CD14-positive monocyte (primary cell): ENCODE measurements at regions not wholly inside any gene's neighbourhood (a gene's known extent, or its start where the extent isn't known, plus 50 kb on each side); places are given as distances from the start of the nearest gene placed in this dataset.
"Not testable (repeated sequence)": the region's sequence is repeated elsewhere in the genome, so short reads cannot be mapped to it uniquely, and the experiment has no call there.

ENCODE experiments used
- DNase-seq, 3 donors: peaks; one replicate each; pipeline ENCODE4 v3.0.0-alpha.2; 2011 to 2022
- H2AFZ ChIP-seq: 2 replicates; pipeline ENCODE4 v1.6.0; 2012; ENCODE audit warnings: mild to moderate bottlenecking, low read depth, low read length, inconsistent platforms; ENCODE audit not compliant: insufficient read depth, poor library complexity, severe bottlenecking
- H3K27ac ChIP-seq, 2 donors: 1 replicate in 1 of 2; 2 replicates in 1 of 2; pipeline ENCODE4 v1.5.1; 2012 to 2013; ENCODE audit warnings: low read length in 2 of 2, control low read depth in 1 of 2, inconsistent platforms in 1 of 2, low read depth in 1 of 2, mild to moderate bottlenecking in 1 of 2
- H3K27me3 ChIP-seq, 2 donors: one replicate each; pipeline versions ENCODE4 v1.6.0 to v1.6.1; 2011 to 2013; ENCODE audit warnings: low read length in 2 of 2; ENCODE audit not compliant: control insufficient read depth in 2 of 2, insufficient read depth in 2 of 2
- H3K36me3 ChIP-seq, 2 donors: replicated peaks in 1 of 2; 1 replicate in 1 of 2; 2 replicates in 1 of 2; pipeline versions ENCODE4 v1.5.1 to v1.6.1; 2012 to 2013; ENCODE audit warnings: low read length in 2 of 2, control low read depth in 1 of 2, inconsistent platforms in 1 of 2, mild to moderate bottlenecking in 1 of 2; ENCODE audit not compliant: insufficient read depth in 2 of 2, control insufficient read depth in 1 of 2
- H3K4me1 ChIP-seq, 2 donors: 1 replicate in 1 of 2; 2 replicates in 1 of 2; pipeline versions ENCODE4 v1.5.1 to v1.6.1; 2012 to 2013; ENCODE audit warnings: low read length in 2 of 2, control low read depth in 1 of 2, inconsistent platforms in 1 of 2, mild to moderate bottlenecking in 1 of 2, moderate library complexity in 1 of 2; ENCODE audit not compliant: insufficient read depth in 2 of 2, control insufficient read depth in 1 of 2
- H3K4me2 ChIP-seq: replicated peaks from 2 replicates; pipeline ENCODE3; 2012; ENCODE audit warnings: low read length, moderate library complexity, mild to moderate bottlenecking; ENCODE audit not compliant: poor library complexity, severe bottlenecking; ENCODE audit errors: extremely low read depth
- H3K4me3 ChIP-seq, 3 experiments: fragments of 200-600 bp in 1 of 3; sonication (generic) in 1 of 3; replicated peaks in 1 of 3; 1 replicate in 2 of 3; 2 replicates in 1 of 3; pipeline ENCODE4 v1.5.1; 2011 to 2013; ENCODE audit warnings: low read length in 3 of 3, mild to moderate bottlenecking in 3 of 3, control low read depth in 2 of 3, low read depth in 2 of 3, inconsistent platforms in 1 of 3, moderate library complexity in 1 of 3
- H3K79me2 ChIP-seq: 2 replicates; pipeline ENCODE4 v1.6.0; 2012; ENCODE audit warnings: mild to moderate bottlenecking, control low read depth, inconsistent platforms, low read length, moderate library complexity; ENCODE audit not compliant: insufficient read depth
- H3K9ac ChIP-seq: 2 replicates; pipeline ENCODE4 v1.6.0; 2017; ENCODE audit warnings: low read length, mild to moderate bottlenecking; ENCODE audit not compliant: insufficient read depth, poor library complexity, severe bottlenecking
- H3K9me3 ChIP-seq, 2 donors: replicated peaks in 1 of 2; 1 replicate in 1 of 2; 2 replicates in 1 of 2; pipeline versions ENCODE4 v1.5.1 to v1.6.1; 2012 to 2013; ENCODE audit warnings: low read length in 2 of 2, control low read depth in 1 of 2; ENCODE audit not compliant: control insufficient read depth in 1 of 2, insufficient read depth in 1 of 2
- H4K20me1 ChIP-seq: 2 replicates; pipeline ENCODE4 v1.6.0; 2012; ENCODE audit warnings: mild to moderate bottlenecking, low read length, control low read depth, moderate library complexity; ENCODE audit not compliant: insufficient read depth
- H3K27ac Mint-ChIP-seq, 7 donors: one replicate each; pipeline ENCODE4 v1.8.0; 2020; ENCODE audit warnings: mild to moderate bottlenecking in 7 of 7, mixed read lengths in 7 of 7, moderate library complexity in 6 of 7, inconsistent platforms in 2 of 7
- H3K27me3 Mint-ChIP-seq, 3 donors: one replicate each; pipeline ENCODE4 v1.8.0; 2021 to 2022; ENCODE audit warnings: low read depth in 3 of 3, mild to moderate bottlenecking in 3 of 3, mixed read lengths in 3 of 3, moderate library complexity in 3 of 3, inconsistent platforms in 1 of 3
- H3K36me3 Mint-ChIP-seq, 2 donors: one replicate each; pipeline ENCODE4 v1.8.0; 2020; ENCODE audit warnings: mixed read lengths in 2 of 2, inconsistent platforms in 1 of 2, mild to moderate bottlenecking in 1 of 2
- H3K4me1 Mint-ChIP-seq: one replicate; pipeline ENCODE4 v1.8.0; 2020; ENCODE audit warnings: mild to moderate bottlenecking, mixed read lengths
- H3K4me3 Mint-ChIP-seq, 2 donors: one replicate each; pipeline ENCODE4 v1.8.0; 2020; ENCODE audit warnings: mild to moderate bottlenecking in 2 of 2, mixed read lengths in 2 of 2, moderate library complexity in 1 of 2
- H3K9me3 Mint-ChIP-seq, 7 donors: one replicate each; pipeline ENCODE4 v1.8.0; 2020 to 2022; ENCODE audit warnings: mixed read lengths in 7 of 7, mild to moderate bottlenecking in 6 of 7, moderate library complexity in 6 of 7, inconsistent platforms in 2 of 7
- WGBS: methylation state at CpG from one replicate; pipeline ENCODE4 v1.1.5; 2013; ENCODE audit warnings: missing lambda C conversion rate; ENCODE audit not compliant: insufficient coverage; 5-methylcytosine and 5-hydroxymethylcytosine counted together
- intact Hi-C, 2 donors: fragments of 100-400 bp; cut with micrococcal nuclease; formaldehyde crosslinking; loops; one replicate each; pipeline versions ENCODE4 v1.15.0 to v1.15.1; 2023
- TF ChIP-seq, protein P1 (sequence below): fragments of 200-600 bp; IDR thresholded peaks from one replicate; pipeline ENCODE4 v1.8.0; 2022; ENCODE audit warnings: antibody characterized with exemption, mild to moderate bottlenecking

GRCh38 chr3:35141406-35141805 lies 497.9 kb upstream of the ARPP21 start:
- Mint-ChIP-seq H3K4me1 (no peaks in the 10 kb centered on the region), H3K4me3 (no peak overlapping the region), H3K27me3 (no peaks in the 10 kb centered on the region), H3K36me3 (no peaks in the 10 kb centered on the region), H3K27ac (no peak overlapping the region), H3K9me3 (peaks cover 0 to 11% (median 4%) of the 10 kb centered on the region in 7 donors)
- Histone ChIP-seq H3K79me2 (no peaks in the 10 kb centered on the region), H3K36me3 (no peaks in the 10 kb centered on the region), H3K27ac (no peak overlapping the region), H3K4me1 (no peaks in the 10 kb centered on the region), H3K4me3 (no peak overlapping the region), H3K9me3 (peaks cover 6 to 16% of the 10 kb centered on the region in 2 donors), H3K9ac (no peak overlapping the region), H3K4me2 (no peak overlapping the region), H3K27me3 (no peaks in the 10 kb centered on the region), H4K20me1 (no peaks in the 10 kb centered on the region), H2AFZ (no peak overlapping the region)
- WGBS: 100% methylated on average over 2 of the region's 4 CpGs
- intact Hi-C loops: no loop called here
- no peak for DNase-seq
- TF ChIP-seq, protein P1, sequence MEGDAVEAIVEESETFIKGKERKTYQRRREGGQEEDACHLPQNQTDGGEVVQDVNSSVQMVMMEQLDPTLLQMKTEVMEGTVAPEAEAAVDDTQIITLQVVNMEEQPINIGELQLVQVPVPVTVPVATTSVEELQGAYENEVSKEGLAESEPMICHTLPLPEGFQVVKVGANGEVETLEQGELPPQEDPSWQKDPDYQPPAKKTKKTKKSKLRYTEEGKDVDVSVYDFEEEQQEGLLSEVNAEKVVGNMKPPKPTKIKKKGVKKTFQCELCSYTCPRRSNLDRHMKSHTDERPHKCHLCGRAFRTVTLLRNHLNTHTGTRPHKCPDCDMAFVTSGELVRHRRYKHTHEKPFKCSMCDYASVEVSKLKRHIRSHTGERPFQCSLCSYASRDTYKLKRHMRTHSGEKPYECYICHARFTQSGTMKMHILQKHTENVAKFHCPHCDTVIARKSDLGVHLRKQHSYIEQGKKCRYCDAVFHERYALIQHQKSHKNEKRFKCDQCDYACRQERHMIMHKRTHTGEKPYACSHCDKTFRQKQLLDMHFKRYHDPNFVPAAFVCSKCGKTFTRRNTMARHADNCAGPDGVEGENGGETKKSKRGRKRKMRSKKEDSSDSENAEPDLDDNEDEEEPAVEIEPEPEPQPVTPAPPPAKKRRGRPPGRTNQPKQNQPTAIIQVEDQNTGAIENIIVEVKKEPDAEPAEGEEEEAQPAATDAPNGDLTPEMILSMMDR: no peak

- Mint-ChIP-seq H3K4me3 (no peak overlapping the region), H3K27me3 (no peaks in the 10 kb centered on the region), H3K9me3 (peaks cover 0 to 9% (median 7%) of the 10 kb centered on the region in 7 donors), H3K36me3 (no peaks in the 10 kb centered on the region), H3K27ac (no peak overlapping the region), H3K4me1 (no peaks in the 10 kb centered on the region)
- Histone ChIP-seq H3K27me3 (no peaks in the 10 kb centered on the region), H3K4me2 (no peak overlapping the region), H3K4me3 (no peak overlapping the region), H3K27ac (no peak overlapping the region), H3K4me1 (no peaks in the 10 kb centered on the region), H2AFZ (no peak overlapping the region), H3K9ac (no peak overlapping the region), H3K9me3 (peaks cover 6 to 16% of the 10 kb centered on the region in 2 donors), H3K36me3 (no peaks in the 10 kb centered on the region), H3K79me2 (no peaks in the 10 kb centered on the region), H4K20me1 (no peaks in the 10 kb centered on the region)
- intact Hi-C loops: no loop called here
- DNase-seq: no peak
- TF ChIP-seq, protein P1: no peak
Observed at GRCh38 chr3:35144011-35144410, 495.3 kb upstream of the ARPP21 start.

- H3K27me3 Mint-ChIP-seq, H3K79me2 ChIP-seq, H3K36me3 Mint-ChIP-seq, H3K27ac ChIP-seq, H3K4me1 Mint-ChIP-seq, H3K36me3 ChIP-seq, DNase-seq, H4K20me1 ChIP-seq, intact Hi-C loops, H3K4me3 Mint-ChIP-seq, H3K4me3 ChIP-seq, H3K27ac Mint-ChIP-seq, H3K9ac ChIP-seq, H3K27me3 ChIP-seq, H2AFZ ChIP-seq, H3K4me2 ChIP-seq, H3K4me1 ChIP-seq: not testable (repeated sequence)
- WGBS: 82% methylated on average over 9 of the region's 10 CpGs
- peaks cover 5 to 15% of the 10 kb centered on the region in 2 donors for H3K9me3 ChIP-seq
- H3K9me3 Mint-ChIP-seq: peaks cover 0 to 12% (median 5%) of the 10 kb centered on the region in 7 donors
Observed at GRCh38 chr3:35146256-35147035, 492.9 kb upstream of the ARPP21 start.
